GM19463 (cell line): ENCODE measurements at regions not wholly inside any gene's neighbourhood (a gene's known extent, or its start where the extent isn't known, plus 50 kb on each side); places are given as distances from the start of the nearest gene placed in this dataset.

Experiments used
- ATAC-seq: cut with Tn5 transposase; IDR thresholded peaks from one replicate; pipeline ENCODE4 v1.9.1; 2021; ENCODE audit warnings: mild to moderate bottlenecking, moderate library complexity; ENCODE audit not compliant: unreplicated experiment

- no peak for ATAC-seq
Observed at GRCh38 chr15:69624155-69624520, 171.5 kb downstream of the RPLP1 start.

GRCh38 chr15:69624816-69625215 is 172.2 kb downstream of the RPLP1 start:
- no peak for ATAC-seq

GRCh38 chr15:69625328-69625727 is 172.7 kb downstream of the RPLP1 start:
- no peak for ATAC-seq

- ATAC-seq, result no peak
Observed at GRCh38 chr15:69626095-69627066, 173.8 kb downstream of the RPLP1 start.

GRCh38 chr15:69627548-69628158 is 175.0 kb downstream of the RPLP1 start:
- no peak for ATAC-seq

- no peak for ATAC-seq
Observed at GRCh38 chr15:69628256-69629093, 175.9 kb downstream of the RPLP1 start.

GRCh38 chr15:69629631-69630161 is 177.1 kb downstream of the RPLP1 start:
- ATAC-seq, result no peak

GRCh38 chr15:69631005-69631404 is 178.4 kb downstream of the RPLP1 start:
- no peak for ATAC-seq

- no peak for ATAC-seq
Observed at GRCh38 chr15:69631978-69632377, 179.4 kb downstream of the RPLP1 start.

- ATAC-seq, result no peak
Observed at GRCh38 chr15:69634860-69635259, 182.2 kb downstream of the RPLP1 start.

GRCh38 chr15:69636169-69636915 is 183.7 kb downstream of the RPLP1 start:
- ATAC-seq, result no peak

- no peak for ATAC-seq
Observed at GRCh38 chr15:69637818-69638217, 185.2 kb downstream of the RPLP1 start.

GRCh38 chr15:69643476-69643875 is 190.9 kb downstream of the RPLP1 start:
- ATAC-seq, result no peak

- ATAC-seq, result no peak
Observed at GRCh38 chr15:69643971-69644370, 191.4 kb downstream of the RPLP1 start.

GRCh38 chr15:69644876-69645275 is 192.3 kb downstream of the RPLP1 start:
- no peak for ATAC-seq

GRCh38 chr15:69647142-69647513 is 194.5 kb downstream of the RPLP1 start:
- ATAC-seq, result no peak

GRCh38 chr15:69648212-69648611 is 195.6 kb downstream of the RPLP1 start:
- no peak for ATAC-seq

- no peak for ATAC-seq
Observed at GRCh38 chr15:69648775-69649735, 196.4 kb downstream of the RPLP1 start.

GRCh38 chr15:69652293-69652692 is 199.7 kb downstream of the RPLP1 start:
- ATAC-seq, result no peak
